K562 (cell line): ENCODE measurements at regions not wholly inside any gene's neighbourhood (a gene's known extent, or its start where the extent isn't known, plus 50 kb on each side); places are given as distances from the start of the nearest gene placed in this dataset.

Experiments used
- ATF3 ChIP-seq, 2 experiments: fragments of 450-650 bp in 1 of 2; sonication (generic) in 1 of 2; formaldehyde crosslinking in 1 of 2; IDR thresholded peaks in 1 of 2; conservative IDR thresholded peaks in 1 of 2; 2 replicates each; pipeline versions ENCODE4 v1.6.1 to v1.8.1; 2016 to 2023; ENCODE audit warnings: mild to moderate bottlenecking in 2 of 2, moderate library complexity in 2 of 2, inconsistent platforms in 1 of 2, missing genetic modification reagents in 1 of 2
- CEBPB ChIP-seq: fragments of 450-650 bp; IDR thresholded peaks from 2 replicates; pipeline ENCODE4 v1.6.1; 2016; ENCODE audit warnings: missing genetic modification characterization, missing compliant biosample characterization
- CTCF ChIP-seq, 3 experiments: IDR thresholded peaks in 2 of 3; conservative IDR thresholded peaks in 1 of 3; 2 replicates each; pipeline ENCODE4 v1.5.1; 2011 to 2012; ENCODE audit warnings: low read length in 3 of 3, mild to moderate bottlenecking in 3 of 3, control low read depth in 2 of 3, improper control_type of control experiment in 1 of 3, inconsistent platforms in 1 of 3, low read depth in 1 of 3, mixed read lengths in 1 of 3, moderate library complexity in 1 of 3; ENCODE audit not compliant: insufficient read depth in 2 of 3
- GABPA ChIP-seq: fragments of 200-800 bp; sonication (Bioruptor generic); conservative IDR thresholded peaks from 2 replicates; pipeline ENCODE4 v1.6.1; 2016; ENCODE audit warnings: low read depth, missing genetic modification characterization, missing compliant biosample characterization
- JUND ChIP-seq, 2 experiments: IDR thresholded peaks; 2 replicates in 1 of 2; 3 replicates in 1 of 2; pipeline ENCODE4 v1.6.1; 2011; ENCODE audit warnings: borderline replicate concordance in 2 of 2, low read depth in 2 of 2, low read length in 2 of 2, improper control_type of control experiment in 1 of 2, missing biosample characterization in 1 of 2, missing genetic modification characterization in 1 of 2, missing genetic modification reagents in 1 of 2
- PHF21A ChIP-seq: fragments of 450-650 bp; IDR thresholded peaks from 2 replicates; pipeline ENCODE4 v1.6.1; 2017; ENCODE audit warnings: low read depth, borderline replicate concordance
- SP2 ChIP-seq: IDR thresholded peaks from 2 replicates; pipeline ENCODE4 v1.6.1; 2011; ENCODE audit warnings: mild to moderate bottlenecking, low read depth, low read length, moderate library complexity; ENCODE audit not compliant: poor library complexity, severe bottlenecking; ENCODE audit errors: extremely low read depth
- ZNF318 ChIP-seq, 2 experiments: fragments of 450-650 bp; IDR thresholded peaks; 2 replicates each; pipeline ENCODE4 v1.6.1; 2016; ENCODE audit warnings: mild to moderate bottlenecking in 2 of 2, borderline replicate concordance in 1 of 2, low read depth in 1 of 2, moderate library complexity in 1 of 2
- ZNF717 ChIP-seq: fragments of 250-450 bp; sonication (Bioruptor Pico); IDR thresholded peaks from 2 replicates; pipeline ENCODE4 v1.5.0; 2021

GRCh38 chr22:49636214-49636613 is 191.5 kb downstream of the BRD1 start:
- TF ChIP-seq CTCF (IDR thresholded peaks at IDR 0.05 in 2 of 3, conservative IDR thresholded peaks at IDR 0.05 in 1 of 3; ENCODE audit: insufficient read depth in 2 of 3, low read depth in 1 of 3, low read length in 3 of 3) (no peak), JUND (IDR thresholded peaks at IDR 0.05; ENCODE audit: borderline replicate concordance, low read depth, low read length) (no peak), JUND (tag; IDR thresholded peaks at IDR 0.05; ENCODE audit: borderline replicate concordance, low read depth, low read length) (no peak), SP2 (no peak), GABPA (tag) (no peak), PHF21A (no peak), ZNF717 (no peak), ATF3 (IDR thresholded peaks at IDR 0.05) (no peak), ATF3 (CRISPR knock-in tag; conservative IDR thresholded peaks at IDR 0.05) (no peak), CEBPB (tag) (no peak), ZNF318 (IDR thresholded peaks at IDR 0.05; ENCODE audit: borderline replicate concordance in 1 of 2, low read depth in 1 of 2) (no peak)
